IPS-NIHi11 (cell line): ENCODE measurements at regions not wholly inside any gene's neighbourhood (a gene's known extent, or its start where the extent isn't known, plus 50 kb on each side); places are given as distances from the start of the nearest gene placed in this dataset.
"Not testable (repeated sequence)": the region's sequence is repeated elsewhere in the genome, so short reads cannot be mapped to it uniquely, and the experiment has no call there.

ENCODE experiments used
- DNase-seq: peaks from one replicate; pipeline ENCODE4 v3.0.0; 2012; ENCODE audit warnings: mixed read lengths, low spot score

- no peak for DNase-seq
Observed at GRCh38 chr2:223180463-223180862, 128.5 kb downstream of the KCNE4 start.

GRCh38 chr2:223181561-223181960 is 129.6 kb downstream of the KCNE4 start:
- no peak for DNase-seq

- DNase-seq = no peak
Observed at GRCh38 chr2:223182356-223182755, 130.4 kb downstream of the KCNE4 start.

GRCh38 chr2:223185638-223186037 is 133.6 kb downstream of the KCNE4 start:
- DNase-seq = no peak

GRCh38 chr2:223187256-223187655 is 135.3 kb downstream of the KCNE4 start:
- DNase-seq = no peak

GRCh38 chr2:223190561-223191206 is 138.7 kb downstream of the KCNE4 start:
- not testable (repeated sequence) for DNase-seq

GRCh38 chr2:223196331-223196730 is 144.3 kb downstream of the KCNE4 start:
- no peak for DNase-seq

- no peak for DNase-seq
Observed at GRCh38 chr2:223197046-223197445, 145.1 kb downstream of the KCNE4 start.

- DNase-seq = no peak
Observed at GRCh38 chr2:223199531-223200515, 147.8 kb downstream of the KCNE4 start.

GRCh38 chr2:223203971-223204929 is 152.3 kb downstream of the KCNE4 start:
- no peak for DNase-seq

GRCh38 chr2:223210489-223210888 is 158.5 kb downstream of the KCNE4 start:
- DNase-seq = no peak

- DNase-seq = no peak
Observed at GRCh38 chr2:223214394-223215253, 162.6 kb downstream of the KCNE4 start.

- no peak for DNase-seq
Observed at GRCh38 chr2:223215254-223215516, 163.2 kb downstream of the KCNE4 start.

- DNase-seq = no peak
Observed at GRCh38 chr2:223217373-223217772, 165.4 kb downstream of the KCNE4 start.

- no peak for DNase-seq
Observed at GRCh38 chr2:223218587-223219178, 166.7 kb downstream of the KCNE4 start.

- no peak for DNase-seq
Observed at GRCh38 chr2:223219872-223220657, 168.1 kb downstream of the KCNE4 start.

GRCh38 chr2:223220658-223220925 is 168.6 kb downstream of the KCNE4 start:
- DNase-seq = no peak

GRCh38 chr2:223221139-223221835 is 169.3 kb downstream of the KCNE4 start:
- no peak for DNase-seq

- no peak for DNase-seq
Observed at GRCh38 chr2:223222397-223222796, 170.4 kb downstream of the KCNE4 start.

- no peak for DNase-seq
Observed at GRCh38 chr2:223223156-223223555, 171.2 kb downstream of the KCNE4 start.
